Chondrocyte (in vitro differentiated cells): ENCODE measurements at regions not wholly inside any gene's neighbourhood (a gene's known extent, or its start where the extent isn't known, plus 50 kb on each side); places are given as distances from the start of the nearest gene placed in this dataset.

ENCODE experiments used
- DNase-seq: peaks from one replicate; pipeline ENCODE4 v3.0.0; 2021; ENCODE audit warnings: mixed read lengths, low spot score
- H3K27ac Mint-ChIP-seq: one replicate; pipeline ENCODE4 v1.8.0; 2021; ENCODE audit warnings: mild to moderate bottlenecking, moderate library complexity, mixed read lengths; ENCODE audit not compliant: unreplicated experiment
- H3K27me3 Mint-ChIP-seq: 2 replicates; pipeline ENCODE4 v1.8.0; 2021; ENCODE audit warnings: low read depth, mixed read lengths
- H3K36me3 Mint-ChIP-seq: 2 replicates; pipeline ENCODE4 v1.8.0; 2021; ENCODE audit warnings: low read depth, mixed read lengths
- H3K4me1 Mint-ChIP-seq: 2 replicates; pipeline ENCODE4 v1.8.0; 2021; ENCODE audit warnings: low read depth, mild to moderate bottlenecking, mixed read lengths
- H3K4me3 Mint-ChIP-seq: one replicate; pipeline ENCODE4 v1.8.0; 2021; ENCODE audit warnings: mild to moderate bottlenecking, moderate library complexity, mixed read lengths; ENCODE audit not compliant: unreplicated experiment
- H3K9me3 Mint-ChIP-seq: 2 replicates; pipeline ENCODE4 v1.8.0; 2021; ENCODE audit warnings: low read depth, mixed read lengths
- CTCF ChIP-seq: fragments of 200-600 bp; sonication (generic); IDR thresholded peaks from 2 replicates; pipeline ENCODE4 v1.5.0; 2021; ENCODE audit warnings: antibody characterized with exemption, mild to moderate bottlenecking, moderate library complexity

- H3K9me3 Mint-ChIP-seq = no peaks in the 10 kb centered on the region
- peaks cover 2% of the 10 kb centered on the region for H3K36me3 Mint-ChIP-seq
- H3K4me1 Mint-ChIP-seq = no peaks in the 10 kb centered on the region
- no peak overlapping the region for H3K27ac Mint-ChIP-seq
- no peak for DNase-seq
- TF ChIP-seq CTCF = no peak
- H3K27me3 Mint-ChIP-seq = peaks cover 18% of the 10 kb centered on the region
- no peak overlapping the region for H3K4me3 Mint-ChIP-seq
Measured at GRCh38 chr1:78247079-78247478, 201.3 kb downstream of the GIPC2 start.

- no peak for TF ChIP-seq CTCF
- Mint-ChIP-seq H3K4me3 (no peak overlapping the region), H3K27ac (no peak overlapping the region), H3K9me3 (no peaks in the 10 kb centered on the region), H3K4me1 (no peaks in the 10 kb centered on the region), H3K36me3 (peaks cover 2% of the 10 kb centered on the region), H3K27me3 (peaks cover 25% of the 10 kb centered on the region)
- no peak for DNase-seq
Measured at GRCh38 chr1:78250201-78250600, 204.4 kb downstream of the GIPC2 start.

- H3K27me3 Mint-ChIP-seq = peaks cover 40% of the 10 kb centered on the region
- H3K9me3 Mint-ChIP-seq = peaks cover 10% of the 10 kb centered on the region
- DNase-seq = no peak
- TF ChIP-seq CTCF = no peak
- no peaks in the 10 kb centered on the region for H3K4me1 Mint-ChIP-seq
- no peak overlapping the region for H3K4me3 Mint-ChIP-seq
- H3K36me3 Mint-ChIP-seq = peaks cover 2% of the 10 kb centered on the region
- no peak overlapping the region for H3K27ac Mint-ChIP-seq
Measured at GRCh38 chr1:78254517-78254916, 208.8 kb downstream of the GIPC2 start.

GRCh38 chr1:78255383-78255782, 209.6 kb downstream of the GIPC2 start:
- H3K4me1 Mint-ChIP-seq = no peaks in the 10 kb centered on the region
- H3K27ac Mint-ChIP-seq = no peak overlapping the region
- peaks cover 18% of the 10 kb centered on the region for H3K9me3 Mint-ChIP-seq
- no peak overlapping the region for H3K4me3 Mint-ChIP-seq
- no peak for DNase-seq
- peaks cover 45% of the 10 kb centered on the region for H3K27me3 Mint-ChIP-seq
- TF ChIP-seq CTCF = no peak
- H3K36me3 Mint-ChIP-seq = peaks cover 5% of the 10 kb centered on the region

GRCh38 chr1:78255846-78256245, 210.1 kb downstream of the GIPC2 start:
- TF ChIP-seq CTCF = no peak
- Mint-ChIP-seq H3K27me3 (peaks cover 44% of the 10 kb centered on the region), H3K4me1 (no peaks in the 10 kb centered on the region), H3K36me3 (peaks cover 5% of the 10 kb centered on the region), H3K27ac (no peak overlapping the region), H3K9me3 (peaks cover 18% of the 10 kb centered on the region), H3K4me3 (no peak overlapping the region)
- no peak for DNase-seq
